ENCODE measurements at regions not wholly inside any gene's neighbourhood (a gene's known extent, or its start where the extent isn't known, plus 50 kb on each side); places are given as distances from the start of the nearest gene placed in this dataset.
"Not testable (repeated sequence)": the region's sequence is repeated elsewhere in the genome, so short reads cannot be mapped to it uniquely, and the experiment has no call there.

DNA sequence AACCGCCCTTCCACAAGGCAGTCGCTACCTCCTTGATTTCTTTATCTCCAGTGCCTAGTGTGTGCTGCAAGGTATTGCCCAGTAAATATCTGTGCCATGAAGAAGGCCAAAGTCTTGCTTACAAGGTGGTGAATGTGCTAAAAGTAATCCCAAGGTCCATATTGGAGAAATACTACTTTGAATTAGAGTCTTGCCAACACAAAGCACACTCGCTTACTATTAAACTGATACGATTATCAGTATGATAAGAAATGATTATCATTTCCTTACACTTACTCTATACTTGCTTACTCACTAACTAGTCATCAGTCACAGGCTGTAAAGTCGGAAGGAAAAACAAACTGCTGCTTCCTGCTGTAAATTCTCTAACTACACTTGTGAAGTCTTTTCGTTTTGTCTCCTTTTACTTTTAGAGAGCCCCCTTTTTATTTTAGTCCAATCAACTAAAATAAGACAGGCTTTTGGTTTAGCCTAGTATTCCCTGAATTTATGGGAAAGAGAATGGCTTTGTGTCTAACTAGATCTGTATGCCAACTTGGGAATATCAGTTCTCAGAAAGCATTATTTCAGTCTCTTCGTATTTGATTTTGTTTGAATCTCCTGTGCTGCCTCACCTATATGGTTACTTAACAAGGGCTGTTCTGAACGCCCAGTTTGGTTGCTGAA lies 107.1 kb upstream of the TSC22D2 start:
- DNase-seq (ENCODE audit: low read depth) = no peak

DNA sequence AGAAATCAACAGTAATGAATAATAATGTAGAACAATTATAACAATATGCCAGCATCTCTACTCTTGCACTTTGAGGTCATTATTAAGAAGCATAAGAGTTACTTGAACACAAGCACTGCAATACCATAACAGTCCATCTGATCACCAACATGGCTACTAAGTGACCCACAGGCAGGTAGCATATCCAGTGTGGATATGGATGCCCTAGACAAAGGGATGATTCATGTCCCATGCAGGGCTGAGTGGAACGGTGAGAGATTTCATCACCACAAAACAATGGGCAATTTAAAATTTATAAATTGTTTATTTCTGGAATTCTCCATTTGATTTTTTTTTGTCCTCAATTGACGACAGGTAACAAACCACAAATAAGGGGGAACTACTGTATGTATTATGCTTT lies 107.7 kb upstream of the TSC22D2 start:
- no peak for DNase-seq (ENCODE audit: low read depth)

DNA sequence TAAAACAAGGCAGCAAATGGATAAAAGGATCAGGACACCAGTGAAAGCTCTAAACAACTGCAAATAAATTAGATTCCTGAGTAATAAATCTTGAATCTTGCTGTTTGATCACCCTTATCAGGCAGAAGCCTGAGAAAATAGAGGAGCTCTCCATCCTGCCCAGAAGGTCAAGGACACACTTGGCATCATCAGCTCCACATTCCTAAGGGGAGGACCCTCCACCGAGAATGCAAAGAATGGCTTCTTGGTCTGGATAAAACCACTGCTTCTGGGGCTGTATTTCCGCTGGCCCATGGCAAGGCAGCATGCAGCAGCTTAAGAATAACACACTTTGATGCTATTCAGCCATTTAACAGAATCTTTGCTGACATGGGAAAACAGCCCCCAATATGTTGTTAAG lies 108.9 kb upstream of the TSC22D2 start:
- DNase-seq (ENCODE audit: low read depth) = no peak

DNA sequence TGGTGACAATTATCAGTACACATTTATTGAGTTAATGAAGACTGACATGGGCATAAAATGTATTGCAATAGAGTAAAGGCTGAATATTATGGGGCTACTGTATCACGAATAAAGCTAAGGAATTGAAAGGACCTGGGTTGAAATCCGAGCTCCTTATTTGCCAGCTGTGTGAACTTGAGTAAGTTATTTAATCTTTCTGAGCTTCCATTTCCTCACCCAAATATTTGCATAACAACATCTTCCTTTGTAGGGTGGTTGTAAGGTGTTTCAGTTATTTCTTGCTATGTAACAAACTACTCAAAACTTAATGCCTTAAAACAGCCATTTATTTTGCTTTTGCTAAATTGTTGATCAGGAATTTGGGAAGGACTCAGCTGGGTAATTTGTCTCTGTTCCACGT lies 111.1 kb upstream of the TSC22D2 start:
- no peak for DNase-seq (ENCODE audit: low read depth)

DNA sequence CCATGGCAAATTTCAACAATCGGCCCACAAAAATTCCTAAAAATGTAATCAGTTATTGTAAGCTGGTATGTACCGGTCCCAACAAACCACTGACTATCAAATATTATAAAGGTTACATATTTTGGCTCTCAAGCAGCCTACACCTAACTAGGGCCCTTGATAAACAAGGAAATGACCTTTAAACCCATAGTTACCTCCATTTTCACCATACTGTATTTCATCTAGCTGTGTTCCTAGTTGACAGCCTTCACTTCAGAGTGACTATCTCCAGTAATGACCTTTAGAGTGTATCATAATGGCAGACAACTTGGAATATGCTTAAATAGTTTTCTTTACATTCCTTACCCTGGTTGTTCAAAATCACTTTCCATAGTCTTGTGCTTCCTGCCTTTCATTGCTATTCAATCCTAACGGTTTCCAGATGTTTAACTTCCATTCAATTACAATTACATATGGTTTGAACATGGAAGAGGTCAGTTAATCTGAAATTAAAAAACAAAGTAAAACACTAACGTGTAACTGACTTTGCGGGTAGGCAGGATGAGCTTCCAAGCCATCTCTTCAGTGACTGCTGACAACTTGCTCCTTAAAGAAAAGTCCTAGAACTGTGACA lies 111.9 kb upstream of the TSC22D2 start:
- DNase-seq (ENCODE audit: low read depth) = peak; percentile 19

DNA sequence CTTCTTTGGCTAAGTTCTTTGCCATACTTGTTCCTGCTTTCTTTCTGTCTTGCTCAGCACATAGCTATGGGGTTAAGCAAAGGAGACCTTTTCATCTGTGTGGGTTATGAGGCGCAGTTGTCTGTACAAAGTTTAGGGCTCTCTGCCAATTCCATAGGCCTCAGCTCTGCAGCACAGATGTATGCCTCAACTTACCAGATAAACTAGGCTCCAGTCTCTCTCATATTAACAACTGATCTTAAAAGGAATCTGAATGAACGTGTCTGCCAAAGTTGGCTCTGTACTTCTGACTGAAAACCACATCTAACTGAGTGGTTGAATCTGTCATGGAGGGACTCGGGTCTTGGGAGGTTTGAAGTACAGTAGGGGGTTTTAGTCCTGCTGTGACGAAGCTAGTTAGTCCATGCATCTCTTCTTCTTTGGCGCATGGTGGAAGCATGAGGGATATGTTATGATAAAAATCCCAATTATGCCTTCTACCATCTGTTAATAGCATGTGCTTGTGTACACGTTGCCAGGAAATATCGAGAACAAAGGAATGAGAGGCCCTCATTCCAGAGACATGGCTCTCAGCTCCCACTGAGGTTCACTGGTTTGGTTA lies 114.6 kb upstream of the TSC22D2 start:
- DNase-seq (ENCODE audit: low read depth) = peak; percentile 82

DNA sequence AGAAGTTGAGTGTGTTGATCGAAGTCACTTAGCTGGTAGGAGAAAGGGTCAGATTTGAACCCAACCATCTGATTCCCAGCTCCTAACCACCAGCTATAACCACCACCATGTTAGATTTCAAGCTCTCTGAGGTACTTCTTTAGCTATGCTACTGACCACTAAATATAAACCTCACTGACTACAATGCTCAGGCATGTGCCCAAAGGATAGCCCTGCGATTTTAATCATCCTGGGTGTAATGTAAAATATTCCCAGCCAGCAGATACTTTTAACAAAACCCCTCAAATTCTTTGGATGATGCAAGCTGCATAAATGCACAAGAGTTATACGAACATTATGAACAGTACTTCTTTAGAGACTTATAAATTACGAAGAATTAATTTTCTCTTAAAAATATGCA lies 115.2 kb upstream of the TSC22D2 start:
- peak; percentile 62 for DNase-seq (ENCODE audit: low read depth)

DNA sequence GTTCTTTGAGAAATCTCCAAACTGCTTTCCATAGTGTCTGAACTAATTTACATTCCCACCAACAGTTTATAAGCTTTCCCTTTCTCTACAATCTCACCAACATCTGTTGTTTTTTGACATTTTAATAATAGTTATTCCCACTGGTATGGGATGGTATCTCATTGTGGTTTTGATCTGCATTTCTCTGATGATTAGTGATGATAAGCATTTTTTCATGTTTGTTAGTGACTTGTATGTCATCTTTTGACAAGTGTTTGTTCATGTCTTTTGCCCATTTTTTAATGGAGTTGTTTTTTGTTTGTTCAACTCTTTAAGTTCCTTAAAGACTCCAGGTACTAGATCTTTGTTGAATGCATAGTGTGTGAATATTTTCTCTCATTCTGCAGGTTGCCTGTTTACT lies 116.6 kb upstream of the TSC22D2 start:
- no peak for DNase-seq (ENCODE audit: low read depth)

DNA sequence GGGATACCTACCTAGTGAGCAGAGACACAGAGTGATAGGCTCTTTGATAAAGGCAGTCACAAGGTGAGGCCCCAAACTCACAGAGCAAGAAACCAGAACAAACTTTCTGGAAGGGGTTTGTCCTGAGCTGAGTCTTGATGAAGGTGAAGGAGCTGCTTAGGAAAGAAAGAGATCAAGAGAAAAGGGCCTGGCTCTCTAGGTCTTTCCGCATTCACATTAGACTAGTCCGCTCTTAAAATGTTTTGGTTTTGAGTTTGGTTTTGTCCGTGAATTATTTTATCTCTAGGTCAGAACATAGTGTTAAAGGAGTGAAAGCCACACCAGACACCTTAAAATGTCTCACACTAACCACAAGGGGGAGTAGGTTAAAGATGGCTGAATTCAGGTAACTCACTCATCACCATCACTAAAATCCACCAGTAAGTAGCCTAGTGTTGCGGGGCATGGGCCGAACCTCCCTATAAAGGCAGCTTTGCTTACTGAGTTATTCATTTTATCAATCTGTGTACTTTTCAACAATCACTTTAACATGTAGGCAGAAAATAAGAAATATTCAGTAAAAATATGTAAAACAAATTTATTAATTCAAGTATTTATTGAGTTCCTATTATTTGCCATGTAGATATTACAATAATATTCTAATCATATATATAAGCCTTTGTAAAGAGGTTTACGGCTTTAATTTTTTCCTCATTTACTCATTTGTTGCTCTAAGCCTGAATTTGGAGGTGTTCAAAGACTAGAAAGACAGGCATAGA lies 121.5 kb upstream of the TSC22D2 start:
- peak; percentile 32 for DNase-seq (ENCODE audit: low read depth)

DNA sequence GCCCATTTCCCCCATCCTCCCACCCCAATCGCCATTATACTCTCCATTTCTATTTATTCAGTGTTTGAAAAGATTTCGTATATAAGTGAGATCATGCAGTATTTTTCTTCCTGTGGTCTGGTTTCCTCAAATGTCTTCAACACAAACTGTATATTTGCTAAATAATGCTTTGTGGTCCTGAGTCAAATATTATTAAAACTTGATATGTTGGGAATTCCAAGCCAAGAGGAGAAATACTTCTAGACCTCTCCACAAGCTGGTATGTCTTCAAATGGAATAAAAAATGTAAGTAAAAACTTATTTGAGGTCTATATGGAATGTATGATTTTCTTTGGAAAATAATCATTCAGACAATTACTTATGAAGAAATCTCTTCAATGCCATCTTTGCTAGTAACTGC lies 122.5 kb upstream of the TSC22D2 start:
- DNase-seq (ENCODE audit: low read depth) = no peak

DNA sequence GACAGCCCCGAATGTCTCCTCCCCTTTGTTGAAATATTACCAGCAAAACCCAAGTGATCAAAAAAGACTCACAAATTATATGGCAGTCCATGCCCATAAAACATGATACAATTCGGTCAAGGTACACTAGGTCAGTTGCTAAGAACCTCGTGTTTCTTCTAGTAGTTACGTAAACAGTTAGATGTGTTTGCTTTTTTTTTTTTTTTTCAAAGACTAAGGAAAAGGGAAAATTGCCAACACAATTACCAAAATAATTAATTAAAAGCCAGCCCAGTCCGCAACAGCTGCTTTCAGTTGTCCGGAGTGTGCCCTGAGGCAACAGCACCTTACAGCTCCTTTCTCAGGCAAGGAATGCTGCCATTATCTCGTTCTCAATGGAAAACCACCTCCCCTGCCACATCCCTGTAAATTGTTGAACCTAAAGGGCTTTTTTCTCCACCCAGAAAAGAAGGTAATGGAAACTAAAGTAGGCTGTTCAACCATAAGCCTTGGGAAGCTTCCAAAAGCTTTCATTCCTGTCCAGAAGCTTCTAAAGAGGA lies 129.2 kb upstream of the TSC22D2 start:
- no peak for DNase-seq (ENCODE audit: low read depth)

DNA sequence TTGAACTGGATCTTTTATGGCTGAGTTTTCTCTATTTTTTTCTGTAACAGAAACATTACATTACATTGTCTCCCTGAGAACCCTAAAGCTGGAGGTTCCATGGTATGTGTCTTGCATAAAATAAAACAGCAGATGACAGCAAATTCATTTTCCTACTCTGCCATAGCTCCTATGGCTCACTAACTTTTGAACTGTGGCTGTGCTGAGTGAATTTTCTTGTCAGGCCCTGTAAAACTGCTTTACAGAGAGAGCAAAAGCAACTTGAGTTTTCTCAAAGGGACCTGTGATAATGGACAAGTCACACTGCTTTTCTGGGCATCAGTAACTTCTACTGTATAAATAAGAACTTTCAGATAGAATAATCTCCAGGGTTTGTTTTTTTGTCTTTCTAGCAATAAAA lies 129.9 kb upstream of the TSC22D2 start:
- no peak for DNase-seq (ENCODE audit: low read depth)

DNA sequence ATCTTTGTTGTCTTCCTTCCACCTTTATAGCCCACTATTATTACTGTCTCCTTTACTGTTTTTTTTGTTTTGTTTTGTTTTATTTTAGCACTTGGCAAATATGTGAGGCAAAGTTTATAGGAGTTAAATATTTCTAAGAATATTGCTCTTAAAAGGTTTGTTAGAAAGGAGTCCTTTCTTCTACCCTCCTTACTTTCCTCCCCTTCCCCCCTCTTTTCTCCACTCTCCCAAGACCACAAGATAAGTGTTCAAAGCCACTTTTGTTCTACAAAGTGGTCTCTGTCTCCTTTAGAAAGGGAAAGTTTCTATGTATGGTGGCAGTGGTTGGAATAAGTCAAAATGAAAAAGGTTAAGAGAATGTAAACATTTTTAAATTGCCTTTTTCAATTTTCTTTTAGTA lies 130.7 kb upstream of the TSC22D2 start:
- DNase-seq (ENCODE audit: low read depth) = no peak

DNA sequence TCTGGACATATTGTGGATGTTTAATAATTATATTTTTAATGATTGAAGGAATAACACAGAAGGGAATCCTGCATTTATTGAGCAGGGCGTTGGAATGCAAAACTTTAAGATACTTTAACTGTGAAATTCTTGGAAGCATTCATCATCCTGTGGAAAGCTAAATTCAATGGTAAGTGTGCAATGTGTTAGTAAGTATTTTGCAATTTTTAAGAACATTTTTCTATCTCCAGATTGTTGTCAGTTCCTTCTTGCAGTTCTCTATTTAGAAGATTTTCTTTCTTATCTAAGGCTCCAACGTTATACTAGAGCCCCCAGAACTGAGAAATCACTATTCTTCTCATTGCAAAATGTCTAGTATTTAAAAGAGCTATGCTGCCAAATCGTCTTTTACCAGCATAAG lies 132.2 kb upstream of the TSC22D2 start:
- no peak for DNase-seq (ENCODE audit: low read depth)

DNA sequence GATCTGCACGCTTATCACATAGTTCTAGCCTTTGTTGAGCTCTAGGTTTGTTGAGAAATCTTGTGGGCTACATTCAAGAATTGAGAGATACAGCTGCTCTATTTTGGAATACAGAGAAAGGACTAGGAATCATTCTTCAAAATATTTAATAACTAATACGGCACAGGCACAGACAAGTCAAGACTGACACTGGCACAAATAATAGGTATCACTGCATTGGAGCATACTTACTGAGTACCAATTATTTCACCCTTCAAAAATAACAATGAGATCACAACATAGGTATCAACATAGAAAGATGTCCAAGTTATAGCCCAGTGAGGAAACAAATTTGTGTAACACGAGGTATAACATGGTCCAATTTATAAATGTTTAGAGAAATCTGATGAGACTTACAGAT lies 133.7 kb upstream of the TSC22D2 start:
- DNase-seq (ENCODE audit: low read depth) = no peak

DNA sequence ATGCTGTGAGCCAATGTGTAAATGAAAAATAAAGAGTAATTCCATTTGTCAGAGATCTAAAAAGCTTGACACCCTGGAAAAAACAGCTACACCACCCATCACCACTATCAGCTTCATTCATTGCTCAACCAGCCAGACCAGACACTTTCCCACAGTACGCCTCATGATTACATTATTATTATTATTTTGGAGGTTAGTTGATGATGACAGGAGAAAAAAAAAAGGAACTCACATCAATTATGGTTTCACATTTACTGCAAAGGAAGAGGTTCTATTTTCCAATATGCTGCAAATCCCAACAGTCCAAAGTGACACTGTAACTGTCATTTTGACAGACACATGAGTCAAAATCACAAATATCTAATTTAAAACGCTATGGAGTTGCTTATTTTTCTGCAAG lies 134.7 kb upstream of the TSC22D2 start:
- DNase-seq (ENCODE audit: low read depth) = no peak

DNA sequence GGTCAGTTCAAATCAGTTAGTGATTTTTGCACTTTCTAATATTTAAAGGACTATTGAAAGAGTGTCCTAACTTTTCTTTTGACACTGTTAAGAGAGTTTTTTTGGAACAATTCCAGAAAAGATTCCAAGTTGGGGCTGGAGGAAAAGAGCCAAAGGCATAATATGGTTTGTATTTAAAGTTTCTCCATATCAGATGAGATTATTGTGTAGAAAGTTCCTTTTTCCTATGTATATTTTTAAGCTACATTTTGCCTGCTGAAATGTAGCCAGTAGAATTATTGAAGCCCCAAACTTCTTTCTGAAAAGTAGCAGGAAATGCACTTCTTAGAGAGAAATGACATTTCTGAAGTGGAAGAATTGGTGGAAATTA lies 136.5 kb upstream of the TSC22D2 start:
- DNase-seq (ENCODE audit: low read depth) = no peak

DNA sequence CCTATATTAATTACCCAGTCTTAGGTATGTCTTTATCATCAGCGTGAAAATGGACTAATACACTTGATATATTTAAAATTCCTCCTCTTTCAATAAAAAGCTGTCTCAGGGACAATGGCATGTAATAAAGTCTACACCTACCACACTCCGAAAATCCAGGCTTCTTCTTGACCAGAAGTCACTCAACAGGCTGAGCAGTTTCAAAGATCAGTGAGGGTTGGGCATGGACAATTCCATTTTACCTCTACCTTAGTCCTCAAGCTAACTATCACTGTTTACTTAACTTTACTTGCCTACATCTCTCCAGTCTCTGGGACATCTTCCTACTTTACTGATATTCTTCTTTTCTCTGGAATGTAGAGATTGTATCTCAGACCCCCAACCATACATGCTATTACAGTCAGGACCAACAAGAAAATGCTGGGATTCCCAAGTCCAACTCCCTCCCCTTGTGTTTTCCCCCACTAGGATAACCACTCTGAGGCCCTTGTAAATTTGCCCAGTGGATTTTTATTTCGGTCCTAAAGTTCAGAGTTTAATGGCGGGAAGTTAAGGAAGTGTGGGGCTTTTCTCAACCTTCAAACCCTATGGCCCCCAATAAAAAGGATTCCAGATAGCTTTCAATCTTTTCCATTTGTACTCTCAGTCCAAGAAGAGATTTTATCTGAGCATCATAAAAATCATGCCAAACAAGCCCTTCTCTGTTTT lies 137.1 kb upstream of the TSC22D2 start:
- DNase-seq (ENCODE audit: low read depth) = no peak

DNA sequence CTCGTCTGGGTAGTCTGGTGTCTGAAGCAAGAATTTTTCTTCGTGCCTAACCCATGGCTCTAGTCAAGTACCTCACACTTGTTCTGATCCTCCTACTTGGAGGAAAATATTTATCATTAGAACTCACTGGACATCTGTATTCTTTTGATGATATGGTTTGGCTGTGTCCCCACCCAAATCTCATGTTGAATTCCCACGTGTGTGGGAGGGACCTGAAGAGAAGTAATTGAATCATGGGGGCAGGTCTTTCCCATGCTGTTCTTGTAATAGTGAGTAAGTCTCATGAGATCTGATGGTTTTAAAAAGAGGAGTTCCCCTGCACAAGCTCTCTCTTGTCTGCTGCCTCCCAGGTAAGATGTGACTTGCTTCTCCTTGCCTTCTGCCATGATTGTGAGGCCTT lies 137.7 kb upstream of the TSC22D2 start:
- not testable (repeated sequence) for DNase-seq (ENCODE audit: low read depth)

DNA sequence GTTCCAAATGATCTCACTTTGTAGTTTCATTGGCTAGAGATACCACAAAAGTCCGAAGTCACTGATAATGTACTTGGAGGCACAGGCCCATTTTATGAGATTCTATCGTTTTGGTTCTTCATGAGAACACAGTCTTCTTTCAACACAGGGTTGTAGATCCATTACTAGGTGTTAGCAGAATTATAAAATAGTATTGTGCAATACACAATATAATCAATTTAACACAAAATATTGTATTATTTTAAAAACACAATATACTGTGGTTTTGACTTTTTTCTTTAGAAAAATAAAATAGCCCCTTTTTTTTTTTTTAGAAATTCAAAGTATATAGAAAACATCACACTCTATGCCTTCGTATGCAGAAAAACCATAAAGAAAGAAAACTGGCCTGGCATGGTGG lies 138.6 kb upstream of the TSC22D2 start:
- DNase-seq (ENCODE audit: low read depth) = no peak

DNA sequence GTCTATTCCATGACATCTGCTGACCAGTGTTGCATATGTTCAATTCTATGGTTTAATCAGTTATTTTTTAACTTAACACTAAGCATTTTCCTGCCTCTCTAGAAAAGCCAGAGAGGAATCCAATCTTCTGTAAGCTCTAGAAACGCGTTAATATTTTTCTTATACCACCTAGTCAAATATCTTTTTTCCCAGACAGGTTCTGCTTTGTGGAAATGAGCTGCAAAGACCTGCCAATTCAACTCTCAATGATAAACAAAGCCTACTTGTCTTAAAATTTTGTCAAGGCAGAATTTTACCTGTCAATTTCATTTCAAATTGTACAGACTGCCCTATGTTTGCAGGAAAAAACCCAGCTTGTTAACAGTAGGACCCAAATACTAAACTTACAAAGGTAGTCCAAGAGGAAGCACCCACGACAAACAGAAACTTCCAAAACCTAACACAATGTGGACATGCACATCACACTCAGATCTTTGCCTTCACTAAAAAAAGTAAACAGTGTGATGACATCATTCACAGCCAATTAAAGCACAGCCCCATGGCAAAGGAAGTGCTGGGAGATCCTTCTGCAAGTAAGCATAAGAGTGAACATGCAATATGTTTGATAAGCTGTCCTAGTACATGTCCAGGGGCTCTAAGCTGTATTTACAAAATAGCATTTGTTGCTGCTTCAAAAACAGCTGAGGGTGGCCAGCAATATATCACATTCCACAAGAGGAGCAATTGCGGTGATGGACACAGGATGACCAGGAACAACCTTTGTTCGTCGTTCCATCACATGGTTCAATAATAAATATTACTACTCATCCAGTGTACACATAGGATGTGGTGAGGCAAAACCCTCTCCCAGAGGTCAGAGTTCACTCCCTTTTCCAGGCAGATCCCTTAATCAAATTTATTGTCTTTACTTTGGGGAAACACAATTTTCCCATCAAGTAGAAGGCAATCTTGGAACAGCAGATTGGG lies 139.4 kb upstream of the TSC22D2 start:
- DNase-seq (ENCODE audit: low read depth) = no peak

Measured in fibroblast of gingiva (primary cell).